Fibroblast of lung (primary cell): ENCODE measurements at regions not wholly inside any gene's neighbourhood (a gene's known extent, or its start where the extent isn't known, plus 50 kb on each side); places are given as distances from the start of the nearest gene placed in this dataset.

Experiments used
- DNase-seq, 2 donors: peaks; one replicate each; pipeline versions ENCODE4 v3.0.0 to v3.0.0-alpha.2; 2010; ENCODE audit warnings: low read depth in 2 of 2
- H2AFZ ChIP-seq: 2 replicates; pipeline ENCODE4 v1.5.1; 2012; ENCODE audit warnings: low read length, control low read depth, inconsistent platforms
- H3K27ac ChIP-seq: 2 replicates; pipeline ENCODE4 v1.5.1; 2011; ENCODE audit warnings: low read length, control low read depth; ENCODE audit not compliant: insufficient read depth
- H3K27me3 ChIP-seq: 2 replicates; pipeline ENCODE4 v1.5.1; 2011; ENCODE audit warnings: mild to moderate bottlenecking, low read length; ENCODE audit not compliant: control insufficient read depth, insufficient read depth
- H3K36me3 ChIP-seq: 2 replicates; pipeline ENCODE4 v1.5.1; 2011; ENCODE audit warnings: low read length; ENCODE audit not compliant: control insufficient read depth, insufficient read depth
- H3K4me1 ChIP-seq: 2 replicates; pipeline ENCODE4 v1.5.1; 2011; ENCODE audit warnings: low read length; ENCODE audit not compliant: control insufficient read depth, insufficient read depth; ENCODE audit errors: extremely low read depth
- H3K4me2 ChIP-seq: 2 replicates; pipeline ENCODE4 v1.5.1; 2011; ENCODE audit warnings: low read length, control low read depth; ENCODE audit not compliant: insufficient read depth; ENCODE audit errors: extremely low read depth
- H3K4me3 ChIP-seq, 4 experiments: fragments of 200-600 bp in 1 of 4; sonication (generic) in 1 of 4; replicated peaks in 1 of 4; 2 replicates each; pipeline ENCODE4 v1.5.1; 2011 to 2016; ENCODE audit warnings: low read length in 4 of 4, low read depth in 3 of 4, mild to moderate bottlenecking in 3 of 4, control low read depth in 2 of 4, inconsistent platforms in 1 of 4, mixed read lengths in 1 of 4; ENCODE audit not compliant: insufficient read depth in 1 of 4; ENCODE audit errors: control extremely low read depth in 1 of 4
- H3K79me2 ChIP-seq: 2 replicates; pipeline ENCODE4 v1.5.1; 2012; ENCODE audit warnings: mild to moderate bottlenecking, low read length, inconsistent platforms; ENCODE audit not compliant: control insufficient read depth, insufficient read depth
- H3K9ac ChIP-seq: 2 replicates; pipeline ENCODE4 v1.5.1; 2011; ENCODE audit warnings: mild to moderate bottlenecking, low read length, control low read depth; ENCODE audit not compliant: insufficient read depth
- H3K9me3 ChIP-seq: 2 replicates; pipeline ENCODE4 v1.5.1; 2012; ENCODE audit warnings: low read depth, low read length; ENCODE audit not compliant: control insufficient read depth, insufficient read depth
- H4K20me1 ChIP-seq: 2 replicates; pipeline ENCODE4 v1.5.1; 2011; ENCODE audit warnings: low read length; ENCODE audit not compliant: control insufficient read depth, insufficient read depth; ENCODE audit errors: extremely low read depth
- CTCF ChIP-seq, 2 donors: IDR thresholded peaks in 1 of 2; conservative IDR thresholded peaks in 1 of 2; 1 replicate in 1 of 2; 2 replicates in 1 of 2; pipeline ENCODE4 v1.5.1; 2011 to 2012; ENCODE audit warnings: low read length in 2 of 2, control low read depth in 1 of 2, inconsistent platforms in 1 of 2, low read depth in 1 of 2, mild to moderate bottlenecking in 1 of 2
- EZH2 ChIP-seq: IDR thresholded peaks from 2 replicates; pipeline ENCODE4 v1.5.1; 2012; ENCODE audit warnings: low read length, control low read depth, mild to moderate bottlenecking; ENCODE audit errors: missing control alignments

GRCh38 chr12:127272864-127273263 is 994.1 kb upstream of the TMEM132C start:
- no peak overlapping the region for H2AFZ ChIP-seq
- no peaks in the 10 kb centered on the region for H3K79me2 ChIP-seq
- no peaks in the 10 kb centered on the region for H3K4me1 ChIP-seq
- H3K36me3 ChIP-seq = no peaks in the 10 kb centered on the region
- H3K27me3 ChIP-seq = no peaks in the 10 kb centered on the region
- no peak overlapping the region for H3K9ac ChIP-seq
- DNase-seq = peak in 1 of 2 donors; percentile 99
- H3K9me3 ChIP-seq = no peaks in the 10 kb centered on the region
- TF ChIP-seq EZH2 (no peak), CTCF (conservative IDR thresholded peaks at IDR 0.05 in 1 of 2, IDR thresholded peaks at IDR 0.05 in 1 of 2; ENCODE audit: low read depth in 1 of 2, low read length in 2 of 2) (no peak)
- H3K27ac ChIP-seq = peak overlapping the region; percentile 71
- no peak overlapping the region for H3K4me3 ChIP-seq
- no peak overlapping the region for H3K4me2 ChIP-seq
- no peaks in the 10 kb centered on the region for H4K20me1 ChIP-seq

GRCh38 chr12:127273626-127274025 is 993.3 kb upstream of the TMEM132C start:
- Histone ChIP-seq H3K79me2 (no peaks in the 10 kb centered on the region), H2AFZ (no peak overlapping the region), H3K4me3 (no peak overlapping the region), H4K20me1 (no peaks in the 10 kb centered on the region), H3K4me2 (no peak overlapping the region), H3K9ac (no peak overlapping the region), H3K9me3 (no peaks in the 10 kb centered on the region), H3K36me3 (no peaks in the 10 kb centered on the region), H3K4me1 (no peaks in the 10 kb centered on the region), H3K27me3 (no peaks in the 10 kb centered on the region), H3K27ac (peak overlapping the region; percentile 61)
- TF ChIP-seq CTCF (conservative IDR thresholded peaks at IDR 0.05 in 1 of 2, IDR thresholded peaks at IDR 0.05 in 1 of 2; ENCODE audit: low read depth in 1 of 2, low read length in 2 of 2) = no peak
- no peak for TF ChIP-seq EZH2
- peak in 1 of 2 donors; percentile 67 for DNase-seq

DNA sequence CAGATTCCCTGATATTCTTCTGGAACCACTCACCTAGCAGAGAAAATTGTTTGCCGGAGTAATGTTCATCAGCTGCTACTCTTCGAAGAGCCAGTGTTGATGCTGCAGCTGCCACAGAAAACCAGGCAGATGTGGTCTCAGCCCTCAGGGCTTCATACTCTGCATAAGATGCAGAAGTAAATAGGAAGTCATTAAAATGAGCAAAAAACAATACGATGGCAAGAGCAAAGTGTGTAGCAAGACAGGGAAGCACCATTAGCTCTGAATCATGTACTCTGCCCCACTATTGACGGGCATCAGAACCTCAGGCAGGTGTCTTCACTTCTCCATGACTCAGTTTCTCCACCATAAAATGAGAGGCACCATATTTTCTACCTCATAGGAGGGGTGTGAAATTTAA is 991.6 kb upstream of the TMEM132C start:
- H3K27ac ChIP-seq = no peak overlapping the region
- no peaks in the 10 kb centered on the region for H3K9me3 ChIP-seq
- no peaks in the 10 kb centered on the region for H3K4me1 ChIP-seq
- no peak overlapping the region for H3K4me3 ChIP-seq
- H3K36me3 ChIP-seq = no peaks in the 10 kb centered on the region
- no peaks in the 10 kb centered on the region for H4K20me1 ChIP-seq
- H3K27me3 ChIP-seq = no peaks in the 10 kb centered on the region
- no peak overlapping the region for H3K9ac ChIP-seq
- no peak overlapping the region for H3K4me2 ChIP-seq
- no peak overlapping the region for H2AFZ ChIP-seq
- no peak for TF ChIP-seq CTCF (conservative IDR thresholded peaks at IDR 0.05 in 1 of 2, IDR thresholded peaks at IDR 0.05 in 1 of 2; ENCODE audit: low read depth in 1 of 2, low read length in 2 of 2)
- no peak for TF ChIP-seq EZH2
- DNase-seq = no peak
- no peaks in the 10 kb centered on the region for H3K79me2 ChIP-seq
